ENCODE measurements at regions not wholly inside any gene's neighbourhood (a gene's known extent, or its start where the extent isn't known, plus 50 kb on each side); places are given as distances from the start of the nearest gene placed in this dataset.

GRCh38 chr22:27203276-27203660, 545.9 kb downstream of the MIAT start:
- no peak for DNase-seq (ENCODE audit: low spot score)

- DNase-seq (ENCODE audit: low spot score), result no peak
Observed at GRCh38 chr22:27204280-27204679, 546.9 kb downstream of the MIAT start.

GRCh38 chr22:27204817-27205216, 547.4 kb downstream of the MIAT start:
- DNase-seq (ENCODE audit: low spot score), result no peak

- DNase-seq (ENCODE audit: low spot score), result no peak
Observed at GRCh38 chr22:27205492-27206373, 548.3 kb downstream of the MIAT start.

GRCh38 chr22:27206374-27207133, 549.2 kb downstream of the MIAT start:
- DNase-seq (ENCODE audit: low spot score), result no peak

- DNase-seq (ENCODE audit: low spot score), result no peak
Observed at GRCh38 chr22:27207266-27207665, 549.9 kb downstream of the MIAT start.

GRCh38 chr22:27207907-27208306, 550.5 kb downstream of the MIAT start:
- peak; percentile 79 for DNase-seq (ENCODE audit: low spot score)

GRCh38 chr22:27210111-27210730, 552.8 kb downstream of the MIAT start:
- no peak for DNase-seq (ENCODE audit: low spot score)

GRCh38 chr22:27212102-27212501, 554.7 kb downstream of the MIAT start:
- no peak for DNase-seq (ENCODE audit: low spot score)

GRCh38 chr22:27212617-27213177, 555.3 kb downstream of the MIAT start:
- DNase-seq (ENCODE audit: low spot score), result peak; percentile 89

GRCh38 chr22:27213294-27213693, 555.9 kb downstream of the MIAT start:
- no peak for DNase-seq (ENCODE audit: low spot score)

- DNase-seq (ENCODE audit: low spot score), result no peak
Observed at GRCh38 chr22:27213766-27214581, 556.6 kb downstream of the MIAT start.

GRCh38 chr22:27214691-27215090, 557.3 kb downstream of the MIAT start:
- DNase-seq (ENCODE audit: low spot score), result no peak

GRCh38 chr22:27215871-27216270, 558.5 kb downstream of the MIAT start:
- DNase-seq (ENCODE audit: low spot score), result no peak

- DNase-seq (ENCODE audit: low spot score), result no peak
Observed at GRCh38 chr22:27216444-27216843, 559.1 kb downstream of the MIAT start.

- no peak for DNase-seq (ENCODE audit: low spot score)
Observed at GRCh38 chr22:27217154-27217553, 559.8 kb downstream of the MIAT start.

GRCh38 chr22:27218012-27218920, 560.9 kb downstream of the MIAT start:
- DNase-seq (ENCODE audit: low spot score), result no peak

- DNase-seq (ENCODE audit: low spot score), result no peak
Observed at GRCh38 chr22:27219036-27219435, 561.6 kb downstream of the MIAT start.

- DNase-seq (ENCODE audit: low spot score), result peak; percentile 73
Observed at GRCh38 chr22:27220339-27220738, 563.0 kb downstream of the MIAT start.

- DNase-seq (ENCODE audit: low spot score), result no peak
Observed at GRCh38 chr22:27222178-27222577, 564.8 kb downstream of the MIAT start.

All from AG20443 (cell line).